ENCODE measurements at regions not wholly inside any gene's neighbourhood (a gene's known extent, or its start where the extent isn't known, plus 50 kb on each side); places are given as distances from the start of the nearest gene placed in this dataset.
"Not testable (repeated sequence)": the region's sequence is repeated elsewhere in the genome, so short reads cannot be mapped to it uniquely, and the experiment has no call there.

DNA sequence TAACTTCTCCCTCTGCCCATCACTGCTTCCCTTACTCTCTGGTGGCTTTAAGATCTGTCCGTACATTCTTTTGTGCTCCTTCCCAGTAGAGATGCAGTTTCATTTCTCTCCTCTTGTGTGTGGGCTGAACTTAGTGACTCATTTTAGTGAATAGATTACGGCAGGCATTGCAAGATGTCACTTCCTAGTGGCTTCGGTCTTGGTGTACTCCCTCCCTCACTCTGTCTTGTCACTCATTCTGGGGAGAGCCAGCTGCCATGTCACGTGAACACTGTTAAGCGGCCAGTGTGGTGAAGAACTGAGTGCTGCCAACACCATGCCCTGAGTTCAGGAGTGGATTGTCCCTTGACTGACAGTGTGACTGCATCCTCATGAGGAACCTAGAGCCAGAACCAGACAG lies 115.9 kb downstream of the OTOR start:
- peak; percentile 8 for DNase-seq

DNA sequence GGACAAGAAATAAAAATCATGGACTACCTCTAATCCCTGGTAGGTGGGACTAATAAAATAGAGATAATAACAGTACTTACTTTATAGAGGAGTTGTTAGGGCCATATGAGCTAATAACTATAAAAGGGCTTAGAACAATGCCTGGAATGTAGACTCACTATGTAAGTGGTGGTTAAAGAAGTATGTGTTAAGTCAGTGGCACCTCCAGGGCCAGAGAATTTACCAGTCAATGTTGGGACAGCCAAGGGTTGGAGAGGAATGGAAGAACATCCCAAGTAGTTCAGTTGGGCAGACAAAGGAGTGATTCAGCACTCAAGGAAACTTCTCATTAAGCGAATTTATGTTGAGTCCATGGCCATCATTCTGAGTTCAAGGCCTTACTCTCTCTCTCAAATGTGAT lies 116.8 kb downstream of the OTOR start:
- peak; percentile 37 for DNase-seq

DNA sequence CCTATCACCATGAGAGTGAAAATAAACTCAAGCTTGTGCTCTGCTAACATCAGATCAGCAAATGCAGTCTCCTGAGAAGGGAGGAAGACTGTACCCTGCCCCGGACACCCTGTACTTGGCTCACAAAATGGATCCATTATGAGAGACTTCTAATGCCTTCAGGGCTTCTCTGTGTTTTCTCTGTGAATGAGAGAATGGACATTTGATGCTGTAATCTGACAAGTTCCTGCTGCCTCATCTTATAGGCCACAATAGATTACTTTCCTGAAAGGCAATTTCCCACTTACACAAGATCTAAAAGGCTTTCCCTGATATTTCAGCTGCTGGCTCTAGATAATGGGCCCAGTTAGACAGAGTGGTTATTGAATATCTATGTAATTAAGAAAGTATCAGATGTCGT lies 117.2 kb downstream of the OTOR start:
- DNase-seq = no peak

DNA sequence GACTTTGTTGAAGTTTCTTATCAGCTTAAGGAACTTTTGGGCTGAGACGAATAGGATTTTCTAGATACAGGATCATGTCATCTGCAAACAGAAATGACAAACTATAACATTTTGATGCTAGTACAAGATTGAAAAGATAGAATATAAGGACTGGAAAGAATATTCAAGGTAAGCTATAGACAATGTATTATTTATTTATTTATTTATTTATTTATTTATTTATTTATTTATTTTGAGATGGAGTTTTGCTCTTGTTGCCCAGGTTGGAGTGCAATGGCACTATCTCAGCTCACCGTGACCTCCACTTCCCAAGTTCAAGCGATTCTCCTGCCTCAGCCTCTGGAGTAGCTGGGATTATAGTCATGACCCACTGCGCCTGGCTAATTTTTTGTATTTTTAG lies 125.0 kb downstream of the OTOR start:
- not testable (repeated sequence) for DNase-seq

DNA sequence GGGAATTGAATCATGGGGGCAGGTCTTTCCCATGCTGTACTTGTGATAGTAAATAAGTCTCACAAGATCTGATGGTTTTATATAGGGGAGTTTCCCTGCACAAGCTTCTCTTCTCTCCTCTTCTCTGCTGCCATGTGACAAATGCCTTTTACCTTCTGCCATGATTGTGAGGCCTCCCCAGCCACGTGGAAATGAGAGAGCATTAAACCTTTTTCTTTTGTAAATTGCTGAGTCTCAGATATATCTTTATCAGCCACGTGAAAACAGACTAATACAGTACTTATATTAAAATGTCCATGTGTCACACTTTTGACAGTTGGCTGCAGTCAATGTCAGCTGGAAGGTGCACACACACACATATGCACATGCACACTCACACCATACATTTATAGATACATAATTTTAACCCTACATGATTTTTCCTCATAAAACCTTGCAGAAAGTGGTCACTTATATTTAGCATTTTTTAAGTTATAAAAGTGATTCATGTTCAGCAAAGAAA lies 128.9 kb downstream of the OTOR start:
- no peak for DNase-seq

DNA sequence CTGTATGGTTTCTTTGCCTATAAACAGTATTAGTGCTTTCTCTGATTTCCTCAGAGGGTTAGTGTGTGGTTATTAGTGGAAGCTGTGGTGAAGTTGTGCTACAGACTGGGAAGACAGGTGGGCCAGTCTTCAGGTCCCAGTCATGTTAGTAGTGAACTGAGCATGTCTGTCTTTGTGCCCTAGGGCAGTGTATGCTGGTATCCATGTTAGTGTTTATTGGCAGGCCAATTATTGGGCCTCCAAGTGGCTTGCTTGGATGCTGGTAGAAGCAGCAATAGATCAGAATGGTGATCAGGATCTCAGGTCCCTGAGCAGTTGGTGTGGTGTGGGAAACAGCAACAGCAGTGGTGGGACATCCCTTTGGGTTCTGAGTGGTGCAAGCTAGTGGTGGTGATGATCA lies 137.6 kb downstream of the OTOR start:
- DNase-seq = no peak

DNA sequence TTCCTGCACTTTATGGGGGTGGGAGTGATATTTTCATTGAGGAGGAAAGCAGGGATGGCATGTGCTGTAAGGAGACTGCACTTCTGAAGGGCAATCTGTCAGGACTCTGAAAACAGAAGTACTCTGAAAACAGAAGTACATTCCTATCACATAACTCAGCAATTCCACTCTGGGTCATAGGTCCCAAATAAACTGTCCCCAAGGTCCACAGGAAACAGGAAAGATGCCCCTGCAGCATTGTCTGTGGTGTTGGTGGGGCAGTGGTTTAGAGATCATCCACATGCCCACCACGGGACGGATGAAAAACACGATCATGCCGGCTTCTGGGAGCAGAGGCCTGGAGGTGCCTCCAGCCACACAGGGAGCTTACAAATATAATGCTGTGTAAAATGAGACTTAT lies 150.3 kb downstream of the OTOR start:
- peak; percentile 21 for DNase-seq

DNA sequence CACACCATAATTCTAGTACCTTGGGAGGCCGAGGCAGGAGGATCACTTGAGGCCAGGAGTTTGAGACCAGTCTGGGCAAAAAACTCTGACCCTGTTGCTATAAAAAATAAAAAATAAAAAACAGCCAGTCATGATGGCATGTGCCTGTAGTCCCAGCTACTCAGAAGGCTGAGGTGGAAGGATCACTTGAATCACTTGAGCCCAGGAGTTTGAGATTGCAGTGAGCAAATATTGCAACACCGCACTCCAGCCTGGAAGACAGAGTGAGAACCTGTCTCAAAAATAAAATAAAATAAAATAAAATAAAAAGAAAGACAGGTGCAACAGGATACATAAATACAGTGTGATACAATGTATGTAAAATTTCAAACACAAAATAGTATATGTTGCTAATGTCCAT lies 154.5 kb downstream of the OTOR start:
- no peak for DNase-seq

DNA sequence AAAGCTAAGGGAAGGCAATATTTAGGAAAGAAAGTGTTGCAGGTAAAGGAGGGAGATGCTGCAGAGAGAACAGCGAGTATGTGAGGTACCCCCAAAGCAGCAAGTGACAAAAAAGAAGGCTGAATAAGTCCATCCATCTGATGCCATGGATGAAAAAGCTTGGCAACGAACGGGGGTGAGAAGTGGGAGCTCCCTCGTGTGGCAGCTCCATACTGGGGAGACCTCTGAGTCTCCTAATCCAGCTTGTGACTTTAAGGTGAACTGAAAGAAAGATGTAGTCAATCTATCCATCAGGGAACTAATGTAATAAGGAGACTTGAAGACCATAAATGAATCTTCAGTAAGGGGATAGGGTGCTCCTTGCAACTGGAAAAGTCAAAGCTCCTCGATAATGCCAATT lies 156.6 kb downstream of the OTOR start:
- DNase-seq = no peak

DNA sequence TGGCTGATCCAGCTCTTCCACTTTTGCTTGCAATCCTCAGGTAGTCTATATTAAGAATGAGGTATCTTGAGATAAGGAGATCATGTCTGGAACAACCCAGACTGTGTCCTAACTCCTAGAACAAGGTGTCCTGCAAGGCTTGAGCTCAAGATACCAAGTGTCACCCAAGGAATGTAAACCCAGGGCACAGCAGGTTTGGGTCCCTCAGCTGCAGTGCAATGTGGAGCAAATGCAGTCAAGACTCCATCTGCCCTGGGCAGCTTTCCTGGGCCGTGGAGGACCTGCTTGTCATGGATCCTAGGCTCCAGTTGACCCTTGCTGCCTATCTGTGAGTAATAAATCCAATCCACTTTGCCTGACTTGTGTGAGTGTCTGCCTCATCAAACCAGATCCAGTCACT lies 166.1 kb downstream of the OTOR start:
- DNase-seq = no peak

DNA sequence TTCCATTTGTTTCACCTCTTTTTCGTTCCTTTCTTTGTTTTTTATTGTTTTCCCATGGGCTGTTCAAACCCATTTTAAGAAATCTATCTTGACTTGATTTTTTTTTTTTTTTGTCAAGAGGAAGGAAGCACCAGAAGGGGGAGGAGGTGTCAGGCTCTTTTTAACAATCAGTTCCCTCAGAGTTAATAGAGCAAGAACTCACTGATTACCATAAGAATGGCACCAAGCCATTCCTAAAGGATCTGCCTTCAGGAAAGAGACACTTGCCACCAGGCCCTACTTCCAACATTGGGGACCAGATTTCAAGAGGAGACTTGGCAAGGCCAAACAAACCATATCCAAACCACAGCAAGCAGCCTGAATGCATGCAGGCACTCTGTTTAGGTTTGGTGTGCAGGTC lies 168.0 kb downstream of the OTOR start:
- no peak for DNase-seq

DNA sequence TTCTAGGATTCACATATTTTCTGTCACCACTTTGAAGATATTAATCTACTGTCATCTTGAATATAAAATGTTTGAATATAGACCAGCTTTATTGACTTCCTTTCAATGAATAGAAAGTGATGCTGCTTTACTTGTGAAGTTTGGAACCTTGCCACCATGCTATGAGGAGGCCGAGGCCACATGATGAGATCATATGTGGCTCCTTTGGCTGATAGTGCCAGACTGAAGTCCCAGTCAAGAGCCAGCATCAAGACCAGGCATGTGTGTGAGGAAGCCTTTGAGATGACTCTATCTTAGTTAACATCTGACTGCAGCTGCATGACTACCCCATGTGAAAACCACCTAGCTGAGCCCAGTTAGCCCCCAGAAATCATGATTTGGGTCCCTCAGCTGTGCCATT lies 169.5 kb downstream of the OTOR start:
- peak; percentile 48 for DNase-seq

DNA sequence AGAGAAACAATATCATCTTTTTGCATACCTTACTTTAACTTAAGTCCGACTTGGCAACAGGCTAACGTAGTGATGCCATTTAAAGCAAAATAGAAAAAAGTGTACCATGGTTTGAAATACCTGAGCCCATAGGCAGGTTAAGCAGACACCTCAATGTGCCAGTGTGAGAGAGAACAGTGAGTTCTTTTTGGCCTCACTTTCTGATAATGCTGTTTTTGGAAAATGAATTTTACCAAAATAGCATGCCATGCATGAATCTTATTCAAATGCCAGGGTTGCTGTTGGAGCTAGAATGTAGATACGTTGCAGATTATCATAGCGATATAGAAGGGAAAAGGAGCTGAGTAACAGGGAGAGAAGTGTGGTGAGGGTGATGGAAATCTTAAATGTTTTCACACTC lies 170.2 kb downstream of the OTOR start:
- DNase-seq = no peak

DNA sequence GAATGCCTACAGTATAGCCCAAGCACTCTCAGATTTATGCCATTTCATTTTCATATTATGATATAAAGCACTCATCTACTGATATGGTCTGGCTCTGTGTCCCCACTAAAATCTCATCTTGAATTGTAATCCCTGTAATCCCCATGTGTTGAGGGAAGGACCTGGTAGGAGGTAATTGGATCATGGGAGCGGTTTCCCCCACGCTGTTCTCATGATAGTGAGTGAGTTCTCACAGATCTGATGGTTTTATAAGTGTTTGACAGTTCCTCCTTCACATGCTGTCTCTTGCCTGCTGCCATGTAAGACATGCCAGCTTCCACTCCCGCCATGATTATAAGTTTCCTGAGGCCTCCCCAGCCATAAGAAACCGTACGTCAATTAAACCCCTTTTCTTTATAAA lies 171.7 kb downstream of the OTOR start:
- DNase-seq = no peak

DNA sequence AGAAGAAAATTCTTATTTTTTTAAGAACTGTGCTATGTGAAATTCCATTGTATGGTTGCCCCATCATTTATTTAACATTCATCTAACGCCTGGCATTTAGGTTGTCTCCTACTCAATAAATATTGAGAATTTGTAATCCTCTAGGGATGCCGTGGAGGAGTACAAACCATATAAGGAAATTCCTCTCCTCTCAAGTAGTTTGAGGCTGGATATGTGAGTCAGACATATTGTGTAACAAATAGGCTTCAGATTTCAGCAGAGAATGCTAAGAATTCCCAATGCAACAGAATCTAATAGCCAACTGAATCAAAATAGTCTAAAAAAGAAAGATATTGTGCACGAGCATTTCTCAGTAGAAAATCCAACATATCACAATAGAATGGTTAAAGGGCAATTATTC lies 174.7 kb downstream of the OTOR start:
- peak; percentile 97 for DNase-seq

DNA sequence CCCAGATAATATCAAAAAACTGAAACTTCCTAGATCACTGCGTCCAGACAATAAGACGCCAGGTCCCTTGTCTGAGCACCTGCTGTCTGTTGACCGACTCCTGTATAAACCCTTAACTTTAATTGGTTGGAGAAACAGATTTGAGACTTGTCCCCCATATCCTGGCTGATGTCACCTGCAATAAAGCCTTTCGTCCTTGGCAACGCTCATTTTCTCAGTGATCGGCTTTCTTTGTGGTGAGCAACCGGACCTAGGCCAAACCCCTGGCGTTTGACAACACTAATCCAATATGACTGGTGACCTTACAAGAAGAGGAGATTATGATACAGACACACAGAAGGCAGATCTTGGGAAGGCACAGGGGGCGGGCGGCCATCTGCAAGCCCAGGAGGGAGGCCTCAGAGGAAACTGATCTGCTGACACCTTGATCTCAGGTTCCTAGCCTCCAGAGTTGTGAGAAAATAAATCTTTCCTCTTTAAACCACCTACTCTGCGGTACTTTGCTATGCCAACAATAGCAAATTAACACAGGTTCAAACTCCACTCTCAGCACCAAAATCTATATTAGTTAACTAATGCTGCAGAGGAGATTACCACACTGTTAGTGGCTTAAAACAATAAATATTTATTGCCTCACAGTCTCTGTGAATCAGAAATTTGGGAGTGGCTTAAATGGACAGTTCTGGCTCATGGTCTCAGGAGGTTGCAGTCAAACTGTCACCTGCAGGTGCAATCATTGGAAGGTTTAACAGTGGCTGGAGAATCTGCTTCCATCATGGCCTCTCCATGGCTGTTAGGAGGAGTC lies 178.7 kb downstream of the OTOR start:
- DNase-seq = no peak

DNA sequence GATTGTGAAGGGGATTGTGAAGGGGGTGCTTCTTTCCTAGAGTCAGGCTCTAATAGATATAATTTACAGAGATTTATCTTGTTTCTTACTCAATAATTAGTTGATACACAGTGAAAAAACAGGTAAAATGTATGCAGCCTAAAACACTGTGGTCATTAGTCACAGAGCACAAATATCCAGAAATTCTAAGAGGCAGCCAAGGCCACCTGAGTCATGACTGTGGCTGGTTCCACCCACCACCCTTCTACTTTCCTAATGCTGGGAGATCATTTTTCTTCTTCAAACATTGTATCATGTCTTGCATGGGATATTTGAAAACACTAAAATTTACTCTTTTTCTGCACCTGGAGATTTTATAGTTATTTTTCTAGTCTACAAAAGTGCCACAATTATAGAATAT lies 181.6 kb downstream of the OTOR start:
- peak; percentile 64 for DNase-seq

DNA sequence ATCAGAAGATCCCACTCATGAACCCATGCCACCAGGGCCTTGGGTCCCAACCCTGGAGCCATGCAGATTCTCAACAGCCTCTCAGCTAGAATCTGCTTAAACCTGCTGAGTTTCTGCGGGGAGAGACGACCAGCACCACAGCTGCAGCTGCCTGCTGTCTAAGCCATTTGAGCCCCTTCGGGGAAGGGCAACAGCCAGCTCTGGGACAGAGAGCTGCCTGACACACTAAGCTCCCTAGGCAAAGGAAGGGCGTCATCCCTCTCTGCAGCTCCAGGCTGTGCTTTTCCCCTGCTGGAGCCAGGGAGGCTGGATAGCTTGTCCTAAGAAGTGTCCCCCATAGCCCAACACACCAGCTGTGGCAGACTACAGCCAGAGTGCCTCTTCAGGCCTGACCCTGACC lies 182.5 kb downstream of the OTOR start:
- no peak for DNase-seq

DNA sequence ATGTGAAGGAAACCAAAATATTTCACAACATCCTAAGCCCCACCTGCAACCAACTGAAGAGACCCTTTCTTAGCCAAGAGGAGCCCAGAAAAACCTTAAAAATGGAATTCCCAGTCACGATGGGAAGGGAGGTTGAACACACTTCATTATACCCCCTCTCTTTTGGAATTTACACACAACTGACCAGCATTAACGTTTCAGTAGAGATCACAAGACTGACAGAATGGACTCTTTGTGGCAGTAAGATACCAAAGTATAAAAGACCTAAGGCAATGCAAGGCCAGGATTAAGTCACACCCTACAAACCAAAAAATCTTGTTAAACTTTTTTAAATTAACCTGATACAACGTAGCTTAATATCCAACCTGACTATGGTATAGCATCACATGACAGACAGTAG lies 190.9 kb downstream of the OTOR start:
- no peak for DNase-seq

DNA sequence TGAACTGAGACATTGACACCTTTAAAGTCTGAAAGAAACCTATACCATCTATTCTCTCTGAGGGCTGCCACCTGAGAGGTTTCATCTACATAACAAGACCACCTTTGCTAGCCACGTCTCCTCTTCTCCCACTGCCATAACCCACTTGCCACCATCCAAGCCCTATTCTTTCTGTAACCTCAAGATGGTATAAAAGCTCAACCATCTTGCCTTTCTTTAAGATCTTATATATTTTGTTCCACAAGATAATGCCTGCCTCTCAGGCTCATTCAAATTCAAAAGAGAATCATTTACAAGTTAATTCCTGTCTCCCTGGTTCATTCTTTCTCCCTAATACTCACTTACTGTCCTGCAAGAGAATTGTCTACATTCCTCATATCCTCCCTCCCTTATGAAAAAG lies 192.5 kb downstream of the OTOR start:
- no peak for DNase-seq

DNA sequence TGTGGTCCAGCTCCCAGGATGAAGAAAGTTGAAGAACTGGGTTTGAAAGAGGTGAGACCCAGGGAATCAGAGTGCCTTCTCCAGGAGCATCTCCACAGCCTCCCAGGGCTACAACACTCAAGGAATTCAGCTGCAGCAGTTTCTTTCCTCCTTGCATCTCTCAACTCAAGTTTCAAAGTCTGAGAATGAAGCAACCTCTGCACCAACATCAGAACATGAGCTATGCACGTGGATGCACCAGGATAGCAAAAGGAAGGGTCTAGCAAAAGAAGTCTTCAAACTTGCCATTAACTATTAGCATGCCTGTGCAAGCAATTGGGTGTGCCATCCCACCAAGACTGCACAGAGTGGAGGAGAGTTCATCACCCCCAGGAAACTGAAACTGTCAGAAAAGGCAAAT lies 193.9 kb downstream of the OTOR start:
- DNase-seq = no peak

DNA sequence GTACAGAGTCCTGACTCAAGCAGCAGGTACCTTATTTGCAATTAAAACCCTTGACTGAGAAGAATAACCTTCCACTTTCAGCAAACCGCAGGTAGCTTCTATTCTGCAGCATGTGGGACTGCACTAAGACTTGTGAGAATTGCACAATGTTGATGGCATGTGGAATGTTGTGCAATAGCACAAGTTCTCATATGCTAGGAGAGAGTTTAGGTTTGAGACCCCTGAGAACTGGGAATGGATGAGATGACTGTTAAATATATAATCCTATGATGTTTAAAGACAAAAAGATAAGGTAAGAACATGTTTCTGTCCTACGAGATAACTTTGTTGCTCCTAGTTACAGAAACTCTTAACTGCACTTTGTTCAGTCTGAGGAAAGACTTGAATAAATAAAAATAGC lies 194.6 kb downstream of the OTOR start:
- DNase-seq = peak; percentile 48

DNA sequence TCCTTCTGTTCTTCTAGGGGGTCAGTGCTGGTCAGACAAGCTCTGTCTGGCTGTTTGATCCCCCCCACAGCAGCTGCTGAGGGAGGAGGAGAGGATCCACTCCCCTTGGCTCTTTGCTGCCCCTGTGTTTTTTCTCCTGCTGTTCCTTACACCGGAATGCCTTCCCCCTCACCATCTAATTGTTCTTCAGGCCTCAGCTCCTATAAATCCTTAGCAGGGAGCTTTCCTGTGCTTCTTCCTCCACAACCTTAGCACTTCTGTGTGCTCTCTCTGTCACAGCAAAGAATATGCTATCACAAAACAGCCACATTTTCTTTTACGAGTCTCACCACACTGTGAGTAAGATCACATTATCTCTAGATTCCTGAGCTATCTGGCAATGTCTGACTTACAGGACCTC lies 196.6 kb downstream of the OTOR start:
- DNase-seq = no peak

DNA sequence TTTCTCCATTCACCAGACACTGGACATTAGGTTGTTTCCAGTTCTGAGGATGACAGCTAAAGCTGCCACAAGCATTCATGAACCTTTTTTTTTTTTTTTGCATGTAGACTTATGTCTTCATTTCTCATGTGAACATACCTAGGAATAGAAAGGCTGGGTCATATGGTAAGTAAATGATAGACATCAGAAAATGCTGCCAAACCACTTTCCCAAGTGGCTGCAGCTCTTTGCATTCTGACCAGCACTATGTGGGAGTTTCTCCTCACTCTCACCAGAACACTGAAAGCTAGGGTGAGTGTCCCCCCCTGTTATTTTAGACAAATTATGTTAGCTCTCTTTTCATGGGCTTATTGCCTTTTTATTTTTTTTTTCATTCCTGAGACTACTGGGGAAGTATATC lies 197.5 kb downstream of the OTOR start:
- no peak for DNase-seq

DNA sequence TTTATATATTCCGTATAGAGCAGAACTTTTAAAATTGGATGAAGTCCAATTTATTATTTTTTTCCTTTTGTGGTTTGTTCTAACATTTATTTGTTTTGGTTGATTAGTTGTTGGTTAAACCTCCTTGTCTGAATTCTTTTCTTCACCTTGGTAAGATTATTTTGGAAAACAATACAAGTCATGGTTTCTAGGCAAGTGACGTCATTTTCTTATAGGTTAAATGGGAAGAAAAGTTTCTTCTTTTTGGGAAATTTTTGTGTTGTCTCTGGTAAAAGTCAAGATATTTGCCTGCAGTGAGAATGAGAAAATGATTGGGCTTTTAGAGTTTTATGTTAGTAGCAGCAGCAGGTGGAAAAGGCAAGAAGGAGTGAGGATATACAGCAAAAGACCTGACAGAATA lies 197.9 kb downstream of the OTOR start:
- DNase-seq = no peak

Measured in fibroblast of skin of abdomen (primary cell).